Stomach (tissue), 4 donors: ENCODE measurements at regions not wholly inside any gene's neighbourhood (a gene's known extent, or its start where the extent isn't known, plus 50 kb on each side); places are given as distances from the start of the nearest gene placed in this dataset.

ENCODE experiments used
- EP300 ChIP-seq: sonication (generic); formaldehyde crosslinking; IDR thresholded peaks from one replicate; pipeline ENCODE4 v1.6.1; 2017; ENCODE audit warnings: antibody characterized with exemption
- POLR2A ChIP-seq, 4 donors: fragments of 450-650 bp; IDR thresholded peaks; one replicate each; pipeline ENCODE4 v1.6.1; 2016; ENCODE audit warnings: antibody characterized with exemption in 4 of 4, control low read depth in 2 of 4, mild to moderate bottlenecking in 1 of 4, moderate library complexity in 1 of 4
- POLR2AphosphoS5 ChIP-seq, 3 donors: sonication (generic); formaldehyde crosslinking; IDR thresholded peaks; one replicate each; pipeline ENCODE4 v1.6.1; 2016; ENCODE audit warnings: antibody characterized with exemption in 3 of 3
- TF ChIP-seq, protein P1 (sequence below), 7 experiments: fragments of 450-650 bp in 4 of 7; fragments of 200-600 bp in 3 of 7; sonication (generic) in 3 of 7; IDR thresholded peaks; one replicate each; pipeline ENCODE4 v1.5.1; 2016 to 2019; ENCODE audit warnings: antibody characterized with exemption in 7 of 7, control low read depth in 2 of 7, mild to moderate bottlenecking in 1 of 7

DNA sequence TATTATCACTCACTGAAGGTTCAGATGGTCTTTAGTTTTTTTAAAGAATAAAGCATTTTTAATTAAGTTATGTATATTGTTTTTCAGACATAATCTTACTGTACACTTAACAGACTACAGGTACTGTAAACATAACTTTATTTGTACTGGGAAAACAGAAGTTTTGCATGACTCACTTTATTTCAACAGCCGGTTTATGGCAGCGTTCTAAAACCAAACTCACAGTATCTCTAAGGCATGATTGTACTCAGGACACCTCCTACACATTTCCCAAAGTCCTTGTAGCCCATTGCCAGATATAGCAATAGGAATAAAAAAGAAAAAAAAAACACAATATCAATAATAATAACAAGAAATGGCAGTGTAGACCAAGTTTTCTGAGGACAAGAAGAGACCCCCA, 1341.4 kb downstream of the FSCB start:
- TF ChIP-seq, protein P1, sequence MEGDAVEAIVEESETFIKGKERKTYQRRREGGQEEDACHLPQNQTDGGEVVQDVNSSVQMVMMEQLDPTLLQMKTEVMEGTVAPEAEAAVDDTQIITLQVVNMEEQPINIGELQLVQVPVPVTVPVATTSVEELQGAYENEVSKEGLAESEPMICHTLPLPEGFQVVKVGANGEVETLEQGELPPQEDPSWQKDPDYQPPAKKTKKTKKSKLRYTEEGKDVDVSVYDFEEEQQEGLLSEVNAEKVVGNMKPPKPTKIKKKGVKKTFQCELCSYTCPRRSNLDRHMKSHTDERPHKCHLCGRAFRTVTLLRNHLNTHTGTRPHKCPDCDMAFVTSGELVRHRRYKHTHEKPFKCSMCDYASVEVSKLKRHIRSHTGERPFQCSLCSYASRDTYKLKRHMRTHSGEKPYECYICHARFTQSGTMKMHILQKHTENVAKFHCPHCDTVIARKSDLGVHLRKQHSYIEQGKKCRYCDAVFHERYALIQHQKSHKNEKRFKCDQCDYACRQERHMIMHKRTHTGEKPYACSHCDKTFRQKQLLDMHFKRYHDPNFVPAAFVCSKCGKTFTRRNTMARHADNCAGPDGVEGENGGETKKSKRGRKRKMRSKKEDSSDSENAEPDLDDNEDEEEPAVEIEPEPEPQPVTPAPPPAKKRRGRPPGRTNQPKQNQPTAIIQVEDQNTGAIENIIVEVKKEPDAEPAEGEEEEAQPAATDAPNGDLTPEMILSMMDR (IDR thresholded peaks at IDR 0.05): no peak
- TF ChIP-seq POLR2AphosphoS5 (IDR thresholded peaks at IDR 0.05) (no peak), POLR2A (IDR thresholded peaks at IDR 0.05) (no peak), EP300 (no peak)
